G401 (cell line): ENCODE measurements at regions not wholly inside any gene's neighbourhood (a gene's known extent, or its start where the extent isn't known, plus 50 kb on each side); places are given as distances from the start of the nearest gene placed in this dataset.
"Not testable (repeated sequence)": the region's sequence is repeated elsewhere in the genome, so short reads cannot be mapped to it uniquely, and the experiment has no call there.

ENCODE experiments used
- DNase-seq: peaks from one replicate; pipeline ENCODE4 v3.0.0-alpha.2; 2015; ENCODE audit warnings: low spot score
- in situ Hi-C: cut with HindIII; loops from 2 replicates; pipeline ENCODE4 v1.10.0; 2016; ENCODE audit warnings: low sequenced_read_pairs, mixed read lengths

DNA sequence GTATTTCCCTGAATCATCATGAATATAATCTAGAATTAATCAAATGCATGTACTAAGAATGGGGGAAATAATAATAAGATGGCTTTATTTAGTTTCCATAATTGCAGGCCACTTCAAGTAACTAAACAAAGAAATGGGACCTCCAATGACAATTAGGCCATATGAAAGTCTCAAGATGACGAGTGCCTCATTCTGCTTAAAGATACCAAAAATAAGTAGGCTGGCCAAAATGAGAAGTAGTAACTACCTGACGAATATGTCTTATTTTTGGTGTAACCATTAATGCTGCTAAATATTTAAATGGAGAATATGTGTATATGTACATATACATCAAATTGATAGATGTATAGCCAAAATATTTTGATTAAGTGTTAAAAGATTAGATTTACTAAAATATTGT, 932.6 kb downstream of the EPHA3 start:
- in situ Hi-C loops: no loop called here
- DNase-seq: no peak

DNA sequence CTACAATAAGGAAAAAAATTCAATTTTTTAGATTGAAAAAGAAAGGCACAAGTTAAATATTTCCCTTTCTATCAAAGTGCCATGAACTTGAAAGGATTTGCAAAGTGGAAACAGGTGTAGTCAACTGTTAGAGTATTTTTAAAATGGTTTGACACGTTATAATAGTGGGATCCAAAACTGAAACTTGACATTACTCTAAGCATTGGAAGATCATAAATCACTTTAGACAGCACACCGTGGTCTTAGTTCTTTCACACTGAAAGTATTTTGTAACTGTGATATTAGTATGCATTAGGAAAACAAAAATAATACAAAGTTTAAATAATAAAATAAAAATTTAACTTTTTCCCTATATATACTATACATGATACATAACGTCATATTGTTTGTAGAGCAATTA, 933.1 kb downstream of the EPHA3 start:
- in situ Hi-C loops: no loop called here
- no peak for DNase-seq

GRCh38 chr3:90041995-90042394, 934.6 kb downstream of the EPHA3 start:
- in situ Hi-C loops: no loop called here

DNA sequence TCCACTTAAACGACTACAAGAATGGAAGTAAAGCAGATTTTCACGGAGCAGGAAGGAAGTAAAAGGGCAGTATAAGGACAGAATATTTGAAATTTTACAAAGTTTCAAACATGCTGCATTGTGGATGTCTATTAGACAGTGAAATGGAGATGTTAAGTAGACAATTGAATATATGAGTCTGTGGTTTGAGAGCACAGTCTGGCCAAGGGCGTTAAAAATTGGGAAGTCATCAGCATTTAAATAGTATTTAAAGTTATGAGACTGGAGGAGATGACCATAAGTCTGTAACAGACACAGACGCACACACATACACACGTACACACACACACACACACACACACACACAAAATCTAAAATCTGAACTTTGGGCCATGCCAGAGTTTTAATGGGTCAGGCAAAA, 935.9 kb downstream of the EPHA3 start:
- in situ Hi-C loops: no loop called here
- no peak for DNase-seq

More at GRCh38 chr3:90041995-90042394, 934.6 kb downstream of the EPHA3 start:
- DNase-seq: no peak

DNA sequence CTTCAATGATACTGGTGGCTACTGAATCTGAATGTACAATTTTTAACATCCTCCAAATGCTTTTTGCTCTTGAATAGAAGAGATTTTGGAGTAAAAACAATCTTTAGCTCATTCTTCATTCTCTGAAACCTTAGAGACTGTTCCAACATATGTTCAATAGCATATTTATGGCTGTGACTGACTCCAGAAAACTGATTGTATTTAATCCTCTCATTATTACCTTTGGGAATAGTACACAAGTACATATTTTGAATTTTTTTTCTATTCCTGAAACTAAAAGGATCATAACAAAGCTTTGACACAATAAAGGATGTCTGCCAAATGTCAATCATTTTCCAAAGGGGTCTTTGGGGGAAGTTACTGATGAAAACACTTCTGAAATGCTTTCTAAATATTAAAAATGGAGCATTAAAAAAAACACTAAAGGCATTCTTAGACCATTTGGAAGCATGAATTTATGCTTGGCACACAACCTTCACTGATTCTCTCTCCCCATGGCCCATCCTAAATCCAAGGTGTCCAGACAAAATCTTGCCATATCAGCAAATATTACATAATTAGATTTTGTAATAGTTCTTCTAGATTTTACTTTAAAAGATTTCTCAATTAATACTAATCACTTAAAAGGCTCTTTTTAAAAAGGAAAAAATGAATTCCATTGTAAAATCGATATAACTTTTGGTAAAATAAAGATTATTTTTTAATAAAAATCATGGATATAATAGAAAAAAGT, 936.8 kb downstream of the EPHA3 start:
- in situ Hi-C loops: no loop called here
- no peak for DNase-seq

DNA sequence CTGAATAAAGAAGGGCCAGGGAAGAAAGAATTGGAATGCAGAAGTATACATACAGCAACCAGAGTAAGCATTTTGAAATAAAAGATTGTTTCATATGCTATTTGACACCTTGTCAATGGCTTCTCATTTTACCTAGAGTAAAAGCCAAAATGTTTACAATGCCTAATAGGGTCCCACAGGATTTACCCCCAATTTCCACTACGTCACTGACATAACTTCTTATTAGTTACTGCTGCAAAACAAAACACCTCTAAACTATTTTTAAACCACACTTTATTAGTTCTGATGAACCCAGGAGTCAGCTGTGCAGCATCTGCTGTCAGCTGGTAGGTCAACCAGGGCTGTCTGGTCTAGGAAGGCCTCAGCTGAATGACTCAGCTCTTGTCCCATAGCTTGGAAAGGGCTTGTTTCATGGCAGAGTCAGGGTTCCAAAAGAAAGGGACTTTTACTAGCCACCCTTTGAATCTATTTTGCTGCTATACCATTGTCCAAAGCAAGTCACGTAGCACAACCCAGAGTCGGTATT, 945.1 kb downstream of the EPHA3 start:
- DNase-seq: no peak
- in situ Hi-C loops: no loop called here

DNA sequence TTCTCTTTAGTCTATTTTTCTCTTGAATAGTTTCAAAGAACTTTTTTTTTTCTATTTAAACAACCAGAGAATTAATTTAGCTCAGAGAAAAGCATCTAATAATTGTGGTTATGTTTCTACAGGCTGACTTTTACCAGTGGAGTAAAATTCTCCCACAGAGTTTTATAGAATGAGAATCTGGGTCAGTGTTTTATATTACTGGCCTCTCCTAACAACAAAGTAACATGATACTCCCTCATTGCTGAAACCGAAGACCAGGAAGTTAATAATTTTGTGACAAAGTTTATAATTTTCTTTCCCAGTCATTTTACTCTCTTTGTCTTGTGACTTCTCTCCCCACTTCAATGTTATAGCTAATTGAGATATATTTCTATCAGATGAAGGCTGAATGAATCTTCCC, 946.9 kb downstream of the EPHA3 start:
- DNase-seq: no peak
- in situ Hi-C loops: no loop called here

- DNase-seq: no peak
- in situ Hi-C loops: no loop called here
These were observed 948.2 kb downstream of the EPHA3 start for GRCh38 chr3:90055666-90056065.

DNA sequence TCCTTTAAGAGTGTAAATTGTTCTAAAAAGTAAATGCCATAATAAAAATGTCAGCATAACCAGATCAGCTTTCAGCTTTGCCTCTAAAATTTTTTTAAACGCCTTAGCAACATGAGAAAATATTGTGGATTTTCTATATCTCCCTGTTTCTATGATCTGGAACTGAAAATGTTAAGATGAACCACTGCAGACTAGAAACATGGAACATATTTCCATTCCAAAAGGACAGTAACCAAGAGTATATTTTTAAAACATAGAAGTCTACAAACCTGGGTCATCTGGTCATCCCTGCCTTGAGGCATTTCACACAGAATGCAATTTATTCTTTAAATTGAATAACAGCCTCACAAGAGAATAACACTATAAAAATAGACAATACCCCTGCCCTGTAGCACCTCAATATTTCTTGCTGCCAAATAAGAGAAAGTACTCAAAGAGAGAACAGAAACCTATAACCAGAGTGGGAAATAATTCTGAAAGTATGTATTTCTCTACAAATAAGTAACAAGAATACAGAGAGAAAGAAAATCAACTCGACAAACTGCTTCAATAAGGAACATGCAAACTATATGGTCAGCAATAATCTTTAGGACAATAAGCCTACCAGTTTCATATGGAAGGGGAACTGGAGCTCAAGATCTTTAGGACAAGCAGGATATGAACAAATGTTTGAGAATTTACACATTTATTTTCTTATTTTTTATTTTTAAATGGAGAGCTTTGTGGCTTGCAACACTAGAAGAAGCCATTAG, 949.0 kb downstream of the EPHA3 start:
- in situ Hi-C loops: no loop called here
- DNase-seq: no peak

DNA sequence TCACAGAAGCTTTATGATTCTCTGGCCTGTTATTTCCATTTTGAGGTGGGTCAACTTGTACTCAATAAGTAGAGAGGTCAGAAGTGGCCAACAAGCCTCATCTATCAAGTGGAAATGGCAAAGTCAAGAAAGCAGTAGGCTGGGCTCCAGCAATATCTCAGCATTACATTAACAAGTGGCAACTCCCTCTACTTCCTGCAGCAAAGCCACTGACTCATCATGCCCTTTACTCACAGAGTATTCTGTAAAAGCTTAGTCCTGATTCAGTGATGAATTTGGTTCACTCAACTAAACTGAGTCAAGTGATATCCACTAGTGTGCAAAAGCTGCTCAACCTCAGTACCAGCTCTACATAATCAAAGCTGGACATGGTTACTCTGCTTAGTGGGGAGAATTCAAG, 954.6 kb downstream of the EPHA3 start:
- DNase-seq: no peak

GRCh38 chr3:90062631-90063200, 955.3 kb downstream of the EPHA3 start:
- in situ Hi-C loops: no loop called here
- DNase-seq: no peak

More for the DNA sequence above, 954.6 kb downstream of the EPHA3 start:
- in situ Hi-C loops: no loop called here

- in situ Hi-C loops: no loop called here
- no peak for DNase-seq
These were observed 961.4 kb downstream of the EPHA3 start for GRCh38 chr3:90068783-90069182.

- in situ Hi-C loops: no loop called here
- no peak for DNase-seq
These were observed 962.3 kb downstream of the EPHA3 start for GRCh38 chr3:90069748-90070147.

GRCh38 chr3:90076136-90076535, 968.7 kb downstream of the EPHA3 start:
- no peak for DNase-seq
- in situ Hi-C loops: no loop called here

- in situ Hi-C loops: no loop called here
These were observed 973.6 kb downstream of the EPHA3 start for GRCh38 chr3:90080988-90081387.

DNA sequence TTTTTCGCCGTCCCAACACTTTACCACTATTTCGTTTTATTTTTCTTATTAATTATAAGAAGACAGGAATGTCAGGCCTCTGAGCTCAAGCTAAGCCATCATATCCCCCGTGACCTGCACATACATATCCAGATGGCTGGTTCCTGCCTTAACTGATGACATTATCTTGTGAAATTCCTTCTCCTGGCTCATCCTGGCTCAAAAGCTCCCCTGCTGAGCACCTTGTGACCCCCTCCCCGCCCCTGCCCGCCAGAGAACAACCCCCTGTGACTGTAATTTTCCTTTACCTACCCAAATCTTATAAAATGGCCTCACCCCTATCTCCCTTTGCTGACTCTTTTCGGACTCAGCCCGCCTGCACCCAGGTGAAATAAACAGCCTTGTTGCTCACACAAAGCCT, 978.9 kb downstream of the EPHA3 start:
- in situ Hi-C loops, DNase-seq: not testable (repeated sequence)

More at GRCh38 chr3:90080988-90081387, 973.6 kb downstream of the EPHA3 start:
- no peak for DNase-seq

DNA sequence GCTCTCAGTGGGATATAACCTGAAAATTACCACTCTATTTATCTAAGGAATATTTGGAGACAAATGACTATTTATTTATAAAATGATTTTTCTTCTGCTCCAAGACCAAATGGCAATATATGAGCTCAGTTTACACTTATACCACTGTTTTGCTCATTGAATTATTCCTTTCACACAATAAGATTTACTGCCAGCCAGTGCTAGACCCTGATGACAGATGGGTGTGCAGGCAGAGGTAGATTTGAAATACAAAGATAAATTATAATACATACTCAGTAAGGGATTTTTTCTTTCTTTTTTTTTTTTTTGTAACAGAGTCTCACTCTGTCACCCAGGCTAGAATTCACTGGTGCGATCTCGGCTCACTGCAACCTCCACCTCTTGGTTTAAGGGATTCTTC, 980.3 kb downstream of the EPHA3 start:
- in situ Hi-C loops: no loop called here

GRCh38 chr3:90091549-90091948, 984.1 kb downstream of the EPHA3 start:
- in situ Hi-C loops: no loop called here

More for the DNA sequence above, 980.3 kb downstream of the EPHA3 start:
- DNase-seq: no peak

DNA sequence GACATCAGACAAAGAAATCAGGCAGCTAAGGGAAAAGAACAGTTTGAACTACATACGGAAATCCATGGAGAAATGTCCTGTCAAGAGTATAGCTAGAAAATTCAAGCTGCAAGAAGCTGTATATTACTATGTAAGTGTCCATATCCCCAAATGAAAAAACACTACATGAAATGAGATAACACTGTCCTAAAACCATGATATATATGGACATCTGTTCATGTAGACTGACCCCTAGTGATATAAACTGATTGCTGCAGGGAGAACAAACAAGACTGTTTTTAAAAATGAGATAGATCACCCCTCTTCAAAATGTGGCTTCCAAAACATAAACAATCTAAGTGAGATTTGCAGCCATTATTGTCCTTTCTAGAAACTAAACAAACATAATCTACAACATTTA, 985.6 kb downstream of the EPHA3 start:
- in situ Hi-C loops: no loop called here
- no peak for DNase-seq

More at GRCh38 chr3:90091549-90091948, 984.1 kb downstream of the EPHA3 start:
- no peak for DNase-seq

DNA sequence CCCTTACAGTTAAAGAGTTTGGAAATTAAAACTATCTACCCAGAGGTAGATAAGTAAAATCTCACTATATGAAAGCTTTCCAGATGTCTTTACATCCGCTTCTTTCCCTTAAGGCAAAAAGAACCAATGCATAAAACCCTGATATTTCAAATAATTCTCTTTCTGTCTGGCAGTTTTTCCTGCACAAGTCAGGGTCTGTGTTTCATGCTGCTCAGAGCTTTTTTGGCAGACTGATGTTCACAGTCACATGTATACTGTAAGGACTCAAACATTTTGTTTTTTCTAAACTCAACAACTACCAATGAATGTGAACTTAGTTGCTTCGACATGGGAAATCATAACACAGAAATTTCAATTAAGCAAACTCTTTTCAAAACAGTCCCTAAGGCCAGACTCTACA, 988.4 kb downstream of the EPHA3 start:
- in situ Hi-C loops: no loop called here
- no peak for DNase-seq
